Panc1 (cell line): ENCODE measurements at regions not wholly inside any gene's neighbourhood (a gene's known extent, or its start where the extent isn't known, plus 50 kb on each side); places are given as distances from the start of the nearest gene placed in this dataset.

Experiments used
- ATAC-seq: fragments of 200-7000 bp; cut with Tn5 transposase; 2 replicates; pipeline ENCODE4 v1.9.1; 2020; ENCODE audit warnings: mild to moderate bottlenecking, moderate library complexity
- BruUV-seq: library from RNA; stranded (reverse); fragments of 400-500 nt; replicated peaks from 2 replicates; lab custom pipeline; 2021; lab: Mats Ljungman, UMichigan
- CTCF ChIA-PET: fragments of 300-600 bp; sonication (Branson Sonifier 250); formaldehyde crosslinking; loops from one replicate; lab custom pipeline; 2022; ENCODE audit warnings: antibody characterized with exemption; lab: Charles Lee
- POLR2A ChIA-PET: fragments of 300-600 bp; sonication (Branson Sonifier 250); formaldehyde crosslinking; loops from one replicate; lab custom pipeline; 2022; ENCODE audit warnings: antibody characterized with exemption; lab: Charles Lee
- DNase-seq: peaks from one replicate; pipeline ENCODE4 v3.0.0-alpha.2; 2010; ENCODE audit warnings: low read depth, low spot score
- H3K27ac ChIP-seq: 2 replicates; pipeline ENCODE4 v1.5.1; 2011; ENCODE audit warnings: mild to moderate bottlenecking, low read length, inconsistent platforms
- H3K27me3 ChIP-seq: fragments of 200-500 bp; sonication (Bioruptor generic); 2 replicates; pipeline ENCODE4 v1.6.0; 2014; ENCODE audit warnings: low read length, inconsistent platforms; ENCODE audit not compliant: control insufficient read depth, insufficient read depth
- H3K36me3 ChIP-seq: fragments of 200-500 bp; sonication (Bioruptor generic); 2 replicates; pipeline ENCODE4 v1.5.1; 2014; ENCODE audit warnings: inconsistent platforms, mild to moderate bottlenecking, low read length, moderate library complexity; ENCODE audit not compliant: control insufficient read depth, insufficient read depth
- H3K4me1 ChIP-seq: 2 replicates; pipeline ENCODE4 v1.5.1; 2011; ENCODE audit warnings: inconsistent platforms, mild to moderate bottlenecking, low read length, moderate library complexity; ENCODE audit not compliant: control insufficient read depth, insufficient read depth
- H3K4me3 ChIP-seq, 2 experiments: 2 replicates each; pipeline ENCODE4 v1.5.1; 2011 to 2012; ENCODE audit warnings: low read depth in 2 of 2, low read length in 2 of 2, mild to moderate bottlenecking in 2 of 2, inconsistent platforms in 1 of 2, moderate library complexity in 1 of 2
- H3K9me3 ChIP-seq: fragments of 200-500 bp; sonication (Bioruptor generic); 2 replicates; pipeline ENCODE4 v1.5.1; 2014; ENCODE audit warnings: low read depth, mild to moderate bottlenecking, inconsistent platforms, low read length, moderate library complexity; ENCODE audit not compliant: control insufficient read depth, insufficient read depth
- POLR2AphosphoS5 ChIP-seq: IDR thresholded peaks from 2 replicates; pipeline ENCODE4 v1.6.1; 2012; ENCODE audit warnings: mild to moderate bottlenecking, low read depth, low read length, moderate library complexity
- REST ChIP-seq, 2 experiments: IDR thresholded peaks; 2 replicates each; pipeline ENCODE4 v1.6.1; 2011 to 2012; ENCODE audit warnings: low read depth in 2 of 2, control low read depth in 1 of 2, low read length in 1 of 2, mild to moderate bottlenecking in 1 of 2, moderate library complexity in 1 of 2; ENCODE audit not compliant: insufficient read depth in 1 of 2
- SIN3A ChIP-seq: IDR thresholded peaks from 2 replicates; pipeline ENCODE4 v1.6.1; 2012; ENCODE audit warnings: low read depth, mild to moderate bottlenecking, low read length, moderate library complexity, borderline replicate concordance; ENCODE audit not compliant: insufficient read depth
- TCF7L2 ChIP-seq: IDR thresholded peaks from 2 replicates; pipeline ENCODE4 v1.6.1; 2011; ENCODE audit warnings: mild to moderate bottlenecking, low read depth, low read length, inconsistent platforms
- in situ Hi-C: cut with HindIII; loops from 2 replicates; pipeline ENCODE4 v1.10.0; 2016; ENCODE audit warnings: low sequenced_read_pairs, low pct_unique_long_range_greater_than_20kb
- intact Hi-C: fragments of 100-400 bp; cut with micrococcal nuclease; formaldehyde crosslinking; loops from one replicate; pipeline ENCODE4 v1.10.0; 2022; ENCODE audit not compliant: unreplicated experiment
- TF ChIP-seq, protein P1 (sequence below): fragments of 450-650 bp; IDR thresholded peaks from 2 replicates; pipeline ENCODE4 v1.5.1; 2017; ENCODE audit warnings: mild to moderate bottlenecking

DNA sequence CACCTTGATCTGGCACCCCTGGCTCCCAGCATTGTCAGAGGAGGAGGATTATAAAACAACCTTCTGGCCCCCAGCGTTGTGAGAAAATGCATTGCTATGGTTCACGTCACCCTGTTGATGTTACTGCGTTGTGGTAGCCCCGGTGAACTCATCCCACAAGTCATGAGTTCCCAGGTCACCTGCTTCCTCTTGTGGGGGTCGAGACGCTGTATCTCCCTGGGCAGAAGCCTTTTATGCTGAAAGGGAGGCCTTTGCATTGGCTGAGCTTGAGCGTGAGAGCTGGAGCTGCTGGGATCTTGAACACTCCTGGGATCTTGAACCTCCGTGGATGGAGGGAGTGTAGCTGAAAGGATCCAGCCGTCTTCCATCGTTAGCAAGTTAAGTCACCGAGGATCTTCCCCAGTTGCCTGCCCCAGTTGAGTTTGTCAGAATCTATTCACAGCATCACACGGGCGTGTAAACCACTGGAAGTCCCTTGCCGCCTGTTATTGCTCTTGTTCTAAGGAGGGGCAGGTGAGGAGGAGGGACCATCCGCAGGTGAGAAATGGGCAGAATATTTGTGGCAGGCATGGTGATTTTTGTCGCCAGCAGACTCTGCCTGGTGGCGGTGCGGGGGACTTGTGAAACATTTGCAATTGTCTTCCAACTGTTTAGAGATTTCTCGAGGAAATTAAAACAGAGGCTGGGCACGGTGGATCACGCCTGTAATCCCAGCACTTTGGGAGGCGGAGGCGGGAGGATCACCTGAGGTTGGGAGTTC, 299.9 kb downstream of the ASMT start:
- ATAC-seq (no peak), DNase-seq (no peak)
- no TSS peak for BruUV-seq
- TF ChIP-seq POLR2AphosphoS5 (no peak), TCF7L2 (no peak)
- Histone ChIP-seq H3K4me1 (no peaks in the 10 kb centered on the region), H3K9me3 (no peaks in the 10 kb centered on the region), H3K27me3 (no peaks in the 10 kb centered on the region), H3K36me3 (no peaks in the 10 kb centered on the region), H3K27ac (no peak overlapping the region), H3K4me3 (no peak overlapping the region)
- in situ Hi-C loops, result no loop called here
- ChIA-PET CTCF (no interaction called here), POLR2A (no interaction called here)
- intact Hi-C loops, result no loop called here

DNA sequence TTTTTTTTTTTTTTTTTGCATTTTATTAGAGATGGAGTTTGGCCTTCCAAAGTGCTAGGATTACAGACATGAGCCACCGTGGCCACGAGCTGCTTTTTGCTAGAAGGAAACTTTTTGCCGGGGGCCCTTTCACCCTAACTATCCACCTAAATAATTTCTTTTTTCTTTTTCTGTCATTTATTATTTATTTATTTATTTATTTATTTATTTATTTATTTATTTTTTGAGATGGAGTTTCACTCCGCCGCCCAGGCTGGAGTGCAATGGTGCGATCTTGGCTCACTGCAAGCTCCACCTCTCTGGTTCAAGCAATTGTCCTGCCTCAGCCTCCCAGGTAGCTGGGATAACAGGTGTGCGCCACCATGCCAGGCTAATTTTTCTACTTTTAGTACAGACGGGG, 303.9 kb downstream of the ASMT start:
- DNase-seq (no peak), ATAC-seq (no peak)
- CTCF ChIA-PET, result no interaction called here
- intact Hi-C loops, result no loop called here
- POLR2A ChIA-PET, result no interaction called here
- TF ChIP-seq SIN3A (no peak), REST (IDR thresholded peaks at IDR 0.05; ENCODE audit: insufficient read depth in 1 of 2, low read depth in 2 of 2, low read length in 1 of 2) (no peak), POLR2AphosphoS5 (no peak), TCF7L2 (no peak)
- TF ChIP-seq, protein P1, sequence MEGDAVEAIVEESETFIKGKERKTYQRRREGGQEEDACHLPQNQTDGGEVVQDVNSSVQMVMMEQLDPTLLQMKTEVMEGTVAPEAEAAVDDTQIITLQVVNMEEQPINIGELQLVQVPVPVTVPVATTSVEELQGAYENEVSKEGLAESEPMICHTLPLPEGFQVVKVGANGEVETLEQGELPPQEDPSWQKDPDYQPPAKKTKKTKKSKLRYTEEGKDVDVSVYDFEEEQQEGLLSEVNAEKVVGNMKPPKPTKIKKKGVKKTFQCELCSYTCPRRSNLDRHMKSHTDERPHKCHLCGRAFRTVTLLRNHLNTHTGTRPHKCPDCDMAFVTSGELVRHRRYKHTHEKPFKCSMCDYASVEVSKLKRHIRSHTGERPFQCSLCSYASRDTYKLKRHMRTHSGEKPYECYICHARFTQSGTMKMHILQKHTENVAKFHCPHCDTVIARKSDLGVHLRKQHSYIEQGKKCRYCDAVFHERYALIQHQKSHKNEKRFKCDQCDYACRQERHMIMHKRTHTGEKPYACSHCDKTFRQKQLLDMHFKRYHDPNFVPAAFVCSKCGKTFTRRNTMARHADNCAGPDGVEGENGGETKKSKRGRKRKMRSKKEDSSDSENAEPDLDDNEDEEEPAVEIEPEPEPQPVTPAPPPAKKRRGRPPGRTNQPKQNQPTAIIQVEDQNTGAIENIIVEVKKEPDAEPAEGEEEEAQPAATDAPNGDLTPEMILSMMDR, result no peak
- Histone ChIP-seq H3K27me3 (no peaks in the 10 kb centered on the region), H3K9me3 (no peaks in the 10 kb centered on the region), H3K36me3 (no peaks in the 10 kb centered on the region), H3K4me1 (no peaks in the 10 kb centered on the region), H3K4me3 (no peak overlapping the region), H3K27ac (no peak overlapping the region)
- no TSS peak for BruUV-seq
- in situ Hi-C loops, result no loop called here

GRCh38 chrX:1925053-1925481, 310.2 kb downstream of the ASMT start:
- DNase-seq, result no peak
- Histone ChIP-seq H3K4me1 (no peaks in the 10 kb centered on the region), H3K4me3 (no peak overlapping the region), H3K27me3 (no peaks in the 10 kb centered on the region), H3K27ac (no peak overlapping the region), H3K36me3 (no peaks in the 10 kb centered on the region), H3K9me3 (no peaks in the 10 kb centered on the region)
- intact Hi-C loops (no loop called here), in situ Hi-C loops (no loop called here)
- CTCF ChIA-PET, result no interaction called here
- no TSS peak for BruUV-seq
- POLR2A ChIA-PET, result no interaction called here
- no peak for ATAC-seq
- no peak for TF ChIP-seq TCF7L2
- no peak for TF ChIP-seq REST (IDR thresholded peaks at IDR 0.05; ENCODE audit: insufficient read depth in 1 of 2, low read depth in 2 of 2, low read length in 1 of 2)
